ENCODE measurements at regions not wholly inside any gene's neighbourhood (a gene's known extent, or its start where the extent isn't known, plus 50 kb on each side); places are given as distances from the start of the nearest gene placed in this dataset.

DNA sequence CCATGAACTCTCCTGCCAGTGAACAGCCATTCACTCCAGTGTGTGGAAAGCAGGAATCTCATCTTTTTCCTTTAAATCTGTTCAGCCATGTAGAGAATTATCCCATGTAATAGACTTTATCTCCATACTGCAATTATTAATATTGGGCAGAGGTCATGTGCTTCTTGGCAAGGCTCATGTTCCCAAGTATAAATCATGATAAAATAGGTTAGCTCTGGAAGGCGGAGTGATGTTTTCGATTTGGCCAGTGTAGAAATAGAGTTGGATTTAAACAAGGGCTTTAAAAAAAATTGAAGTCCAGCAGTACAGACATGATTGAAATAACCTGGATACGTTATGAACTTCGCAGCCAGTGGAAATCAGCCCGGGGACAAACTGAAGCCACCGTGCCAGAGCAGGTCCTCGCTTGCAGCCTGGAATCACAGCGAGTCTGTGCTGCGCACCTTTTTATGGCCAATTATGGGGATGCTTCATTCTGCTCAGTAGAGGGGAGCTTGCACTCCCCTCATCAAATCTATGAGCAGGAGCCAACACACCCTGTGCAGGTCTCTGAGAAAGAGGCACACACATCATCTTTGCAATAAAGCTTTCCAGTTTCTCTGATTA lies 654.0 kb upstream of the MKI67 start:
- DNase-seq = no peak

DNA sequence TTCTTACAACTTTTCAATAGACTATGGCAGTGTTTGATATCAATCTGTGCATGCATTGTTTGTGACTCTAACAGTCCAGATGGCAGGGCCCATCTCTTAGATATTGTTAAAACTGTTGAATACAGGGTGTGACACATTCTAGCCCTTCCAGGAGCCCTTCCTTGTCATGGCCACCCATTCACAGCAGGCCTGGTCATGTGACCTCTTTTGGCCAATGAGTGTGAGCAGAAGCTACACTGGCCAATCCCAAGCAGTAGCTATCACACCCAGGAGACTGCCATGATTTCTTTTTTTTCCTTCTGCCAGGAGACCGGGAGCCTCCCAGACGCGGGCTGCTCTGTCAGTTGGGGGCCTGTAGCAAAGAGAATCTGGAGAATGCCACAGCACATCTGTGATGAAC lies 655.4 kb upstream of the MKI67 start:
- DNase-seq = no peak

DNA sequence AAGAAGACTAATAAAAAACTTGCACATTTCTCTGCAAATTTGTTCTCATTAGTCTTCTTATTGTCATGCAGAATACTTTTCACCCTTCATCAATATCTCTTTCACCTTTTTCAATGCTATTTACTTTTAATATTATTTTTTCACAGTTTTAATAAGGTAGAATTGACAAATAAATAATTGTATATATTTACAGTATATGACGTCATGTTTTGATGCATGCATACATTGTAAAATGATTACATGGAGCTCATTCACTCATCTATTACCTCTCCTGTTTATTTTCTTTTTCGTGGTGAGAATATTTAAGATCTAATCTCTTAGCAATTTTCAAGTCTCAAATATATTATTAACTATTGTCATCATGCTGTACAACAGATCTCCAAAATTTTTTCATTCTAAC lies 658.2 kb upstream of the MKI67 start:
- no peak for DNase-seq

DNA sequence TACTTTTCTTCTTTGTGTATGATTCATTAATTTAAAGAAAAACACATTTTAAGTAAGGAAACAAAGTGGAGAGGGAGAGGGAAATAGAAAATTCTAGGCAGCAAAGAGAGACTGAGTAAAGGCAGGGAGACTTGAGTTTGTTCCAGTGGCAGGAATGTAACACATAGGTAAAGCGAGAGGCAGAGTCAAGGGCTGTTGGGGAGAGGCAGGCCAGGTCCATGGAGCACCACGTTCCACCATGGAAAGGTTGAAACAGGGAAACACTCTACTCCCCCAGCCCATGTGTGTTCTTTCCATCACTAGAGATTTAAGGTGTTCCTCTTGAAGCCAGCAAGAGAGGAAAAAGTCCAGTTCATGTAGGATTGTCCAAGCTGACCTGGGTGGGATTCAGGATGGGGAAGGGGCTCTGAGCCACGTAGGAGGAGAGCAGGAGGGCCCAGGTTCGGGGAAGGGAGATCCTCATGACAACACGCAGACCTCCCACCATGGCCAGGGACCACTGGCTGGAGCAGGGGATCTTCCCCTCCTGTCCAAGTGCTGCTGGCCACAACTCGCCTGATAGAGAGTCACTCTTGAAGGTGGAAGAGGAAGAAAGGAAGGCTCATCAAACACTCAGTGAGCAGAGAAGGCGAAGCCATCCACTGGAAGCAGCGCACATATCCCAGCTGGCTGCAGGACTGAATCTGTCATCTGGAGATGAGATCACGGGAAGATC lies 666.4 kb upstream of the MKI67 start:
- DNase-seq = no peak

DNA sequence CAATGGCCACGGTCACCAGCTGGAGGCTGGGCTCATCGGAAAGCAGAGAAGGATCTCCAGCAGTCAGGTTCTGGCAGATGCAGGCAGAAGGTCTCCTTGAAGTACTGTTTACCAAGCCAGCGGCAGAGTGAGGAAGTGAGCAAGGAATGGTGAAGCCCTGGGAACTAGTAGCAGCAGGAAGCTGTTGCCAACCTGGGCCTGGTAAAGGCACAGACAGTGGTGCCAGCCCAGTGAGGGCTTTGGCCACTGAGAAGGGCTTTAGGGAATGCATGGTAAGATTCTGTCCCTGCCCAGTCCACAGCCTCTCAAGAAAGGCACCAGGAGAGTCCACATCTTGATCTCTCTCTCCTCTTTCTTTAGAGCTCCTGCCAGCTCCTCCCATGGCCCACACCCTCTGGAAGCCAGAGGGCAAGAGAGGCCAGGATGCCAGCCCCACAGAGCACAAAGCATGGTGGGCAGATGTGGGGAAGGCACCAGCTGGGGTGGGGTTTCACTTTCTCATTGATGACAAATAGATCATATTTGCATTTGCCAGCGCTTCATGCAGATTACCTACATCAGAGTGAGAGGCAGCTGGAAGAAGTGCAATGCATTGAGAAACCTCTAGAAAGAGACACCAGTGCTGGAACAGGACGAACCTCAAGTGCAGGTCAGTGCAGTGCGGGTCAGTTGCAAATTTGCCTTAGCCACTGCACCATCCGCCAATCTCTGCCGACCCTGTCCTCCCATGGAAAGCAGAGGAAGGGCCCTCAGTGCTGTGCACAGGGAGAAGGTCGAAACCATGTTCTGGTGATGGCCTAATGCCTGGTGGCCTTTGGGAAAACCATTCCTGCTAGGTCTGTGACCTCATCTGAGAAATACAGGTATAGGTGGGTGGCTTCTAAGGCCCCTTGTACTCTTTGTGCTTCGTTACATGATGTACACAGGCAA lies 667.8 kb upstream of the MKI67 start:
- no peak for DNase-seq

DNA sequence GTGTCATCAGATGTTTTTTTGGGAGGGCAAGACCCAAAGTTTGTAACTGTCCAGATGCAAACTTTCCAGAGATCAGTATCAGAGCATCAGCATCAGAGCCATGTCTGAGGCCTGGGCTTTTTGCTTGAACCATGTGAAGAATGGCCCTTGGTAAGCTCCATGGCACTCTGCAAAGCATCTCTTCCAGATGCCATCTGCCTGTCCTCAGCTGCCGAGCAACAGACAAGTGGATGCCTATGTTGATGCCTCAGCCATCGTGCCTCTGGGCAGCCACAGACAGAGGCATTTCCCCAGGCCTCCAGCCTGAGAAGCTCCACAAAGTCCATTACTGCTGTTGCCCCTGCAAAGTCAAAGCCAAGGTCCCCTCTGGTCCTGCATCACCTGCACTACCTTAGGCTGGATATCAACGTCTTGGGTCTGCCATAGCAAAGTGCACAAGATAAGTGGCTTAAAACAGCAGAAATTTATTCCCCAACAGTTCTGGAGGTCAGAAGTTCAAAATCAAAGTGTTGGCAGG lies 670.2 kb upstream of the MKI67 start:
- no peak for DNase-seq

DNA sequence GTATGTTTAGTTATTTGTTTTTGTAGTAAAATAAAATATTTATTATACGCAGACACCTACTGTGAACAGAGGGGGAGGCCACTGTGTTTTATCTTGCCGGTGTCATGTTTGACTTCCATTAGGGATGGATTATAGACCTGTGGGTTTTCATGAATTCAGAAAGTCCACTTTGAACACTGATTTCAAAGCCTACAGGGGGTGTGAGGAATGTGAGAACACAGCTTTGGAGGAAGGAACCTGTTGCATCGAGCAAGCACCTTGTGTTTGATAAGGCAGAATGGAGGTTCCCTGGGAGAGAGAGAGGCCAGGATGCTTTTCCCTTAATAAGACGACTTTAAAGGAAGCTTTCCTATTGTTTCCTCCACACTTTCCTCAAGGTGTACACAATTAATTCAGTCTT lies 665.0 kb upstream of the MGMT start:
- DNase-seq = no peak

DNA sequence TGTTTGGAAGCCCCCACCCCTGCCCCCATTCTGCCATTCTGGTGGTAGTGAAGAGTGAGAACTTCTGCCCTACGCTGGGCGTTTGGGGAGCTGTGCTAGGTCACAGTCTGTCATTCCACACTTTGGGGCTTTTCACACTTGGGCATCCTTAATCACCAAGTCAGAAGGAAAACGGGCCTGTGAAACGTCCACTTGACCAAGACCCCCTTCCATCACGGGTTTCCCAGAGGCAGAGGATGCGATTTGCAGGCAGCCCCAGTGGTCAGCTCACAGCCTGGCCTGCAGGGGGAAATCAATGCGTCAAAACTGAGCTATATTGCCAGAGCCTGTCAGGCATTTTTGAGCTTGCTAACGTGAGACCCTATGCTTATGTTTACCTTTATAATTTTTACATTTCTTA lies 663.3 kb upstream of the MGMT start:
- DNase-seq = no peak

DNA sequence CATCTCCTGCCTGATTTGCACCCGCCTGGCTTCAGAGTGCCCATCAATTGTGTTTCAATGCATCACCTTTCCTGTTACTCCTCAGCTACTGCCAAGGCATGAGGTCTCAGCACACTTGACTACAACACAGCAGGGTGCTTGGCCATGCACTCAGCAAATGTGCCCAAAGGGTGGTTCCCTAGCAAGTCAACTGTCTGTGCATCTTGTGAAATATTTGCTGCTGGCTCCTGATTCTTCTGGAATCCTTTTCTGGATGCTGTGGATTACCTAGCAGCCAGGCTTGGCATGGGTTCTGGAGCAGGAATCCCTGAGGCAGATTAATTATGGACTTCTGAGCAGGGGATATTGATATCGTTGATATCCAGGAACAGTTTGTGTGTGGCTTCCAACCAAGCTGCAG lies 662.6 kb upstream of the MGMT start:
- DNase-seq = no peak

DNA sequence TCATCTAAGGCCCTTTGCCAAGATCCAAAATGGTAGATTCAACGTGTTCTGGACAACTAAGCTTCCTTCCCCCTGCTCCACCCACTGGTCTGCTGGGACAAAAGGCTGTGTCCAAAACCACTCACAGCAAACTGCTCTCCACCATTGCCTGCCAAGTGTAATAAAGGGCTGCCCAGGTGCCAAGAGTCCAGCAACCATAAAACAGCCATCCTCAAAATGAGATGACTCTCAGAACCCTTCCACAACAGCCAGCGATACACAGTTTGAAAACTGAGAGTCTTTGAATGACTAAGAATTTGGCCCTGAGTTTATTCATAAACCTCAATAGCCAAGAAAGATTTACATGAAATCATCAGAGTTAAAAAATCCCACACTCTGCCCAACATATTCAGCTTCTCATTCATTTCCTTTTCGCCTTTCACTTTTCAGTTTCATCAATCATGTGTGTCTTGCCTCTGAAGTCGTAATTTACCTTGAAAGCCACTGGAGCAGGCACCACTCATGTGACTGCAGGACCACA lies 658.1 kb upstream of the MGMT start:
- no peak for DNase-seq

DNA sequence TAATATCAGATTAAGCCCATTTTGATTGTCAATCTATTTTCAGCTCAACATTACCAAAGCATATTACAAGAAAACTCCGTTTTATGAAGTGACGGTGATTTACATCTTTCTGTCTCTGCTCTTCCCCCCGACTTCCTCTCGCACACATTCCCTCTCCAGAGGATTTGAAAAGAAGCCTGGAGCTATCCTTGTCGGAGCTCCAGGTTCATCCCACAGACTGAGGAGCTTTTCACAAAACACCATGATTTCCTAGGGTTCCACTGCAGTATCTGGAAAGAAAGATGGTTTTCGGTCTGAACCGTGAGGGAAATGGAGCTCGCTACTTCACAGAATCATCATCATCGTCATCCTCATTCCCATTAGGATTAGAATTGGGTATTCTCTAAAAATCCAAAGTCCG lies 655.5 kb upstream of the MGMT start:
- no peak for DNase-seq

DNA sequence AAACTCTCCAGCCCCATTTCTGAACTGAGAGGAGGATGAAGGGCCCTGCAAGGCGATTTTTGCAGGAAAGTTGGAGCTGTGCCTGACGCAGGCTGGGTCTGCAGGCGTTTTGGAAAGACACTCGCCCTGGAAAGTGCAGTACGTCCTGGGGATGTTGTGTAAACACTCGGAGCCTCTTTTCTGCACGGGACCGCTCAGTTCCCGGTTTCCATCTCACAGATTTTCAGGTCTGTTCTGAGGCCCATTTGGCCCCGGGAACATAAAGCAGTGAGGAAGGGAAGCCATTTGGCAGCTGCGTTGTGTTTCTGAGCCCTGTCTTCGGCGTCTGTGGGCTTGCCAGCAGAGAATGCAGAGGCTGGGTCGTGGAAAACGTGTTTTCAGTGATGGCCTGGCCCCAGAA lies 655.0 kb upstream of the MGMT start:
- no peak for DNase-seq

DNA sequence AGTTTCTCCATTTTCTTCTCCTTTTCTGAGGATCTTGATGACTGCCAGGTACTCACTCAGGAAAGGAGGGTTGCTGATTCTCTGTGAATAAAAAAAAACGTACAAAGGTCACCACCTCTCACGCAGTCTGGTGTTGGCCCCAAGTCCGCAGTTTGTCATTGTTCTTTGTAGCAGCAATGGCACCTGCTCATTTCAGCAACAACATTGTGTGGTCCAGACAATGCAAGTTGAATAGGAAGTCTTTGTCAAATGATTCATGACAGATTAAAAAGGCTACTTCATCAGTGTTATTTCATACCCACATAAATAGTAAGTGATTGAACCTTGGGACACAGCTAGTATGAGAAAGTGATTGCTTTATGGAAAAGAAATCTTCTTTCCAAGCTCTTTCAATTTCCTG lies 653.5 kb upstream of the MGMT start:
- DNase-seq = no peak

DNA sequence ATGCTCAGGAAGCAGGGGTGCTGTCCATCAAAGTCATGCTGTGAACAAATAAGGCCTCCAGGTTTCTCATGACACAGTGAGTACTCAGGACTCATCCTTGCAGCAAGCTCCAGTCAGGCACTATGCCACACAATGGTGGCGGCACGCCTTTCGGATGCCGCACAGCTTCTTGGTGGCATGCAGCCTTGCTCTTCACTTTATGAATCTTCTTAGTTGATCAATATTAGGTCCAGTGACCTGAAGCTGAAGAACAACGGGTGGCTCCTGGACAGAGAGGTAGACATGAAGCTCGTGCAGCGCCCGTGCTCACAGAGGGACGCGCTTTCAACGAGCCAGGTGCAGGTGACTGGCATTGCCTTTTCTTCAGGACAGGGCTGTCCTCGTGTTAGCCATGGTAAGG lies 653.0 kb upstream of the MGMT start:
- DNase-seq = no peak

DNA sequence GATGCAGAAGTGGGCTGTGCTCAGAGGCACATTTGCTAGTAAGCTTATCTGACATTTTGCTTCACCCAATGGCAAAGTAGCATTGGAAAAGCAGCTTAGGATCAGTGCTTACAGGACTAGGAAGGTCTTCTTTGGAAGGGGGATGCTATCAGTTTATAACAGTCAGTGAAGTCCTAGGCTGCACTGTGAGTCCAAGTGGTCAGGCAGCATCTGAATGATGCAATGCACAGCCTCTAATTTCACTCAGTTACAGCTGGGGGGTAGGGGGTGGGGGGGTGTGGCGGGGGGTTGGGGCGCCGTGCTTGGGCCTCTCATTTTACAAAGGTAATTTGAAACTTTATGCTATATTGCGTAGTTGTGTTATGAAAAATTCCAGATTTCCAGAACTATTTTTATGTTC lies 652.3 kb upstream of the MGMT start:
- DNase-seq = no peak

DNA sequence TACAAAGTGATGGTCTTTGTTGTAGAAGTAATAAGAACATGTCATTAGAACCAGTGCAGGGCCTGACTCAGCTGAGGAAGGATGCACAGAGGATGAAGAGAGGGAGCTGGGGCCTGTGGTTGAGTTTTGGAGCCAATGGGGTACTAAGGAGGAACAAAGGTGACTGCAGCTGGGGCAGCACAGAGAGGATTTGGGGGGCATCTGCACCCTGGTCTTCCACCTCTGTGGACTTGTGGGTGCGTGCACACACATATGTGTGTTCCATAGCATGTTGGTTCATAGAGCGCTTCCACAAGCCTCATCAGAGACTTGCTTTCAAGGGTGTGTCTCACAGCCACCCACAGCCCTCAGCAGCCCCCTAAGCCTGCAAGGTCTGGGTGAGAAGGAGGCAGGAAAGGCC lies 650.3 kb upstream of the MGMT start:
- no peak for DNase-seq

DNA sequence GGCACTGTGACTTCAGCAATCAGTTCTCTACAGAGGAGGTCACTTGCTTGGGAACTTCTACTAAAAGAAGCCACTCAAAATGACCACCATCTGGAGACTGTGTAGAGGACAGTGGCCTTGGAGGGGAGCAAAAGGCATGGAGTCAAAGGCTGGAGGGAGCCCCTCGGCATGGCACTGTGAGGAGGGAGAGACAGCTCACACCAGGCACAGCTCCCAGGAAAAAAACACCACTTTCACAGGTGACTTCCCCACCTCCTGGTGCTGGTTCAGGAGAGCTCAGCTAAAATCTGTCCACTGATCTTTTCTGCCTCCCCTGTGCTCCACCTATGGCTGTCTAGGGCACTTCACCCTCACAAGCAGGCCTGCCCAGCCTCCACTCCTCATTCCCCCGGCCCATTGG lies 649.4 kb upstream of the MGMT start:
- DNase-seq = no peak

DNA sequence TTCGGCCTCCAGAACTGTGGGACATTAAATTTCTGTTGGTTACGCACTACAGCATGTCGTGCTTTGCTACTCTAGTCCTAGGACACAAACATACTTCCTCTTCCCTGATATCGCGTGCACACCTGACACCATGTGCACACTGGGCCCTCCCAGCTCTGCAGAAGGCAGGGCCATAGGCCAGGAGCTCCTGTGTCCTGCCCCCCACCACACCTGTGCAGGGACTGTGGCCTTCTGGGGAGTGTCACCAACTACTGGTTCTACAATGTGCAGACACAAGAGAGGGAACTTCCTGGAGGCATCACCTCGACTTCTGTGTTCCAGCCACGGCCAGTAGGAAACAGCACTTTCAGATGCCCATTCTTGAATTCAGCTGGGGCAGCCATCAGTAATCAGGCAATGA lies 646.4 kb upstream of the MGMT start:
- no peak for DNase-seq

DNA sequence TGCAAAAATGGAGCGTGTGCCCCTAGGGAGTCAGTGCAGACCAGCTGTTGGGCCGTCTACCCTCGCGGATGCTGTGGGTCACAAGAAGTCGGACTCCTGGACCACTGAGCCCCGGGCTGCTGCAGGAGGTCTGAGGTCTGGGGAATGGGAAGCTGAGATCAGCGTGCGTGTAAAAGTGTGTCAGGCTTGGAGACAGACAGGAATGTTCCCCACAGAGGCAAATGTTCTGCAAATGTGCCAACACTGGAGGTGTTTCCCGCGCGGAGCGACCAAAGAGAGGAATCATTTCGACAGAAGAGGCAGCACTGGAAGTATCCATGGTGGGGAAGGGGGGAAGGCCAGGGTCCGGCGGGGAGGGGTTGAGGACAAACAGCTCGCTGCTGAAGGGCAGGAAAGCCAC lies 643.8 kb upstream of the MGMT start:
- DNase-seq = no peak

DNA sequence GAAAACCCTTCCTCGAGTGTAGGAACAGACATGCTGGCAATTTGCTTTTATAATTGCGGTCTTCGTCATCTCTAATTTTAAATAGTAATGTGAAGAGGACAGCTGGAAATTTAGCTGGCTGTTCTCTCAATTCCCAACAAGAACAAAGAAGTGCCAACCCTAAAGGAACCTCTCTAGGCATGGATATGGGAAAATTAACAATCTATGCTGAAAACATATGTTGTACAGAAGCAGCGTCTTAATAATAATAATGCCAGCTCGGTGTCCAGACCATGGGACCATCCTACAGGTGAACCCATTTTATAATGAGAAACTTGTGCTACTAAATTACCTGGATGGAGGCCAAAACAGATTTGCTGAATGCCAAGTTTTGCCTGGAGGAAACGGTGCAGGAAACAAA lies 641.4 kb upstream of the MGMT start:
- no peak for DNase-seq

DNA sequence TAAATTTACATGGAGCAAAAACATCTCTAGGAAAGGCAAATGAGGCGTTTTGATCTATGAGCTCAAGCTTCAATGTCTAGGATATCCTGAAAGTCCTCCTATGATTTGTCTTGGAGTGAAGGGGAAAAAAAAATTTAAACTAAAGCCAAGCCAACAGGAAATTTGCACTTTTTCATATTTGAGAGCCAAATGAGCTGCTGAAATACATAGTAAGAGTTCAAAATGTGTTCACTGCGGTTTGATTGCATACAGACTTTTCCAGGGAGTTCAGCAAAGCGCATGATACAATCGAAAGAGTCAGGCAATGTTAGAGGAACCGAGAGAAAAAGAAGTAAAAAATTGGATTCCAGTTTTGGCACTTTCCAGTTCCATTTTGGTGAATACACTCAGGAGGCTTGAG lies 633.4 kb upstream of the MGMT start:
- DNase-seq = no peak

DNA sequence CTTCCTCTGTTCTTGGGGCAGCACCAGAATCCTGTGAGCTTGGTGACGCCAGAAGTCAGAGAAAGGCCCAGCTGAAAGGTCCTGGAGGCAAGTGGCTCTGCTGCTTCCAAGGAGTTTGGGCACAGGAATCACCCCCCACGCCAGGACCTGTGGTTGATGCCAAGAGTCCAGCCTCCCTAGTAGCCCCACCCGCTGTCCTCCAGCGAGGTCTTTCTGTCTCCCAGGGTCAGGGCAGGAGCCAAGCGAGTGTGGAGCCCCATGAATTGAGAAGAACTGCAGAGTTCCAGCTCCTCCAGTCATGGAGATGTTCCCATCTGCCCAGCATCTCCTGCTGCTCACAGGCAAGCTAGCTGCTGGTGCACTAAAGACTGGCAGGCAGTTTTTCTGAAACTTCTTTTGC lies 631.7 kb upstream of the MGMT start:
- DNase-seq = no peak

DNA sequence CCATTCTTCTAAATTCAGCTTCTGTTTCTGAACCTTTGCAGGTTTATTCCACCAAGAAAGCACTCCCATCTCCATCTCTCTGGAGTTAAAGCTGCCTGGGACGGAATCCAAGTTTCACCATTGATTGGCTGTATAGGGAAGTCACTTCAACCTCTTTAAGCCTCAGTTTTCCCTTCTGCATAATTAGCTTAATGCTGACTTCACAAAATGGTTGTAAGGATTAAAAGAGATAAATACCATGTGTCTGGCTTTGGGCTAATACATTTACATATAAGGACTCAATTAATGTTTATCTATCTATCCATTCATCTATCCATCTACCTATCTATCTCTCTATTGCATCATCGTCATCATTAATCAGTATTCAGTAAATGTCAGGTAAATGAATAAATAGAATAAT lies 629.6 kb upstream of the MGMT start:
- DNase-seq = no peak

DNA sequence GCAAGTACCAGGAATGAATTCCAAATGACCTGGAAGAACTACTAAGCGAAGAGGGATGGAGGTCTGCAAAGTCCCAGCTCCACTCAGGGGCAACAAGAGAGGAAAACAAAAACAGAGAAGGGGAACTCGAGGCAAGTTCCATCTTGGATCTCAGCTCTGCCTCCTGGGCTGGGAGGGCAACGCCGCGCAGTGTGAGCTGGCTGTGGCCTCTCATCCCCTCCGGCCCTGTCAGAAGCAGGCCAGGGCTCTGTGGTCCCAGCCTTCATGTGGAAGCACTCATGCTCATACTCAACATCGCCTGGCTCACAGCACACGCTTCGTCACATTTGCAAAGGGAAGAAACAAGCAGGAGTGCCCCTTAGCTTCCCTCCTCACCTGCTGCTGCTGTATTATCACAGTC lies 627.9 kb upstream of the MGMT start:
- DNase-seq = no peak

Data from activated CD8-positive, alpha-beta memory T cell treated with anti-CD3 and anti-CD28 coated beads, Interleukin-2, amount 50 U/mL, for 48 hours (primary cell).